GM12878 (cell line): ENCODE measurements at regions not wholly inside any gene's neighbourhood (a gene's known extent, or its start where the extent isn't known, plus 50 kb on each side); places are given as distances from the start of the nearest gene placed in this dataset.

Experiments used
- ATAC-seq: fragments of 200-7000 bp; cut with Tn5 transposase; 3 replicates; pipeline ENCODE4 v1.9.1; 2020; ENCODE audit warnings: mild to moderate bottlenecking, moderate library complexity
- BruUV-seq: library from RNA; stranded (reverse); fragments of 400-500 nt; replicated peaks from 2 replicates; lab custom pipeline; 2021; lab: Mats Ljungman, UMichigan
- CTCF ChIA-PET: fragments of 300-600 bp; sonication (Branson Sonifier 250); formaldehyde crosslinking; extraction: SDS; loops from one replicate; lab custom pipeline; 2021; ENCODE audit warnings: inconsistent platforms; lab: Yijun Ruan, JAX
- POLR2A ChIA-PET: fragments of 350-600 bp; formaldehyde crosslinking; extraction: SDS; loops from one replicate; lab custom pipeline; 2021; ENCODE audit warnings: inconsistent platforms; lab: Charles Lee
- RAD21 ChIA-PET: fragments of 300-600 bp; sonication (Branson Sonifier 250); formaldehyde crosslinking; loops from one replicate; lab custom pipeline; 2023; ENCODE audit warnings: antibody characterized with exemption; ENCODE audit not compliant: unreplicated experiment; lab: Charles Lee
- SMC1A ChIA-PET: fragments of 300-600 bp; sonication (Branson Sonifier 250); formaldehyde crosslinking; loops from one replicate; lab custom pipeline; 2023; ENCODE audit not compliant: unreplicated experiment, uncharacterized antibody; lab: Charles Lee
- DNase-seq: peaks from one replicate; pipeline ENCODE4 v3.0.0-alpha.2; 2011; ENCODE audit warnings: low read depth, low spot score
- FAIRE-seq: peaks from 3 replicates; lab custom pipeline; 2011; peaks lifted over from hg19 to GRCh38; lab: Jason Lieb, UNC
- H2AFZ ChIP-seq: 2 replicates; pipeline ENCODE4 v1.6.0; 2011; ENCODE audit warnings: low read depth, low read length, control low read depth; ENCODE audit not compliant: control insufficient read depth
- H3K27ac ChIP-seq: 2 replicates; pipeline ENCODE4 v1.5.1; 2011; ENCODE audit warnings: control low read depth; ENCODE audit not compliant: control insufficient read depth, insufficient read depth
- H3K27me3 ChIP-seq, 2 experiments: replicated peaks in 1 of 2; 2 replicates each; pipeline versions ENCODE4 v1.6.0 to v1.6.1; 2011; ENCODE audit warnings: low read length in 1 of 2; ENCODE audit not compliant: control insufficient read depth in 2 of 2, insufficient read depth in 2 of 2
- H3K36me3 ChIP-seq, 2 experiments: 2 replicates each; pipeline ENCODE4 v1.5.1; 2011; ENCODE audit warnings: low read length in 1 of 2; ENCODE audit not compliant: control insufficient read depth in 2 of 2, insufficient read depth in 2 of 2
- H3K4me1 ChIP-seq: 2 replicates; pipeline ENCODE4 v1.6.1; 2011; ENCODE audit warnings: mild to moderate bottlenecking, low read length, moderate library complexity, mixed read lengths; ENCODE audit not compliant: control insufficient read depth, insufficient read depth
- H3K4me2 ChIP-seq: 2 replicates; pipeline ENCODE4 v1.6.0; 2011; ENCODE audit warnings: control low read depth; ENCODE audit not compliant: control insufficient read depth, insufficient read depth
- H3K4me3 ChIP-seq: fragments of 200-600 bp; sonication (generic); 2 replicates; pipeline ENCODE4 v1.5.1; 2016
- H3K79me2 ChIP-seq: 2 replicates; pipeline ENCODE4 v1.6.0; 2011; ENCODE audit warnings: low read length; ENCODE audit not compliant: control insufficient read depth, insufficient read depth
- H3K9ac ChIP-seq: 2 replicates; pipeline ENCODE4 v1.8.0; 2011; ENCODE audit warnings: low read length, control low read depth, mixed read lengths; ENCODE audit not compliant: control insufficient read depth, insufficient read depth
- H3K9me3 ChIP-seq: replicated peaks from 3 replicates; pipeline ENCODE4 v1.5.1; 2011; ENCODE audit warnings: mild to moderate bottlenecking, low read length; ENCODE audit not compliant: control insufficient read depth, insufficient read depth
- H4K20me1 ChIP-seq: 2 replicates; pipeline ENCODE4 v1.6.0; 2011; ENCODE audit not compliant: control insufficient read depth, insufficient read depth
- BACH1 ChIP-seq: fragments of 450-650 bp; IDR thresholded peaks from 2 replicates; pipeline ENCODE4 v1.6.1; 2017; ENCODE audit warnings: mild to moderate bottlenecking, borderline replicate concordance
- BRCA1 ChIP-seq: IDR thresholded peaks from 2 replicates; pipeline ENCODE4 v1.6.1; 2011; ENCODE audit warnings: low read depth, low read length, improper control_type of control experiment
- FOXM1 ChIP-seq: IDR thresholded peaks from 2 replicates; pipeline ENCODE4 v1.6.1; 2012; ENCODE audit warnings: low read depth, mild to moderate bottlenecking, inconsistent platforms, low read length, moderate library complexity
- HDGF ChIP-seq: fragments of 450-650 bp; IDR thresholded peaks from 2 replicates; pipeline ENCODE4 v1.6.1; 2016; ENCODE audit warnings: antibody characterized with exemption
- IKZF2 ChIP-seq, 2 experiments: fragments of 450-650 bp; IDR thresholded peaks; 2 replicates each; pipeline ENCODE4 v1.6.1; 2017; ENCODE audit warnings: mild to moderate bottlenecking in 2 of 2, moderate library complexity in 2 of 2
- JUND ChIP-seq: IDR thresholded peaks from 2 replicates; pipeline ENCODE4 v1.6.1; 2012; ENCODE audit warnings: low read depth, mild to moderate bottlenecking, low read length, improper control_type of control experiment, moderate library complexity
- KLF5 ChIP-seq: fragments of 450-650 bp; IDR thresholded peaks from 2 replicates; pipeline ENCODE4 v1.6.1; 2014; ENCODE audit warnings: mild to moderate bottlenecking; ENCODE audit not compliant: partially characterized antibody
- MEF2A ChIP-seq: IDR thresholded peaks from 2 replicates; pipeline ENCODE4 v1.6.1; 2011; ENCODE audit warnings: low read depth, mild to moderate bottlenecking, low read length, moderate library complexity; ENCODE audit not compliant: insufficient read depth
- MEF2B ChIP-seq: fragments of 450-650 bp; IDR thresholded peaks from 2 replicates; pipeline ENCODE4 v1.6.1; 2018; ENCODE audit warnings: mild to moderate bottlenecking, moderate library complexity; ENCODE audit not compliant: partially characterized antibody, poor library complexity, severe bottlenecking
- NBN ChIP-seq: fragments of 450-650 bp; IDR thresholded peaks from 2 replicates; pipeline ENCODE4 v1.6.1; 2016
- NFXL1 ChIP-seq: fragments of 450-650 bp; IDR thresholded peaks from 2 replicates; pipeline ENCODE4 v1.6.1; 2017; ENCODE audit warnings: antibody characterized with exemption, mild to moderate bottlenecking, borderline replicate concordance
- POLR2AphosphoS2 ChIP-seq: IDR thresholded peaks from 2 replicates; pipeline ENCODE4 v1.6.1; 2011; ENCODE audit warnings: low read depth, mild to moderate bottlenecking, low read length, improper control_type of control experiment, moderate library complexity
- RAD21 ChIP-seq: IDR thresholded peaks from 2 replicates; pipeline ENCODE4 v1.6.1; 2011; ENCODE audit warnings: mild to moderate bottlenecking, low read depth, low read length, moderate library complexity; ENCODE audit not compliant: insufficient read depth
- SMARCA5 ChIP-seq: fragments of 450-650 bp; IDR thresholded peaks from 2 replicates; pipeline ENCODE4 v1.6.1; 2017; ENCODE audit warnings: mild to moderate bottlenecking
- WGBS: methylation state at CpG from one replicate; pipeline ENCODE4 v1.1.6; 2016; ENCODE audit warnings: low lambda C conversion rate; ENCODE audit not compliant: insufficient replicate concordance, insufficient coverage; ENCODE audit errors: missing lambda C conversion rate; 5-methylcytosine and 5-hydroxymethylcytosine counted together
- in situ Hi-C: fragments of 300-500 bp; cut with MboI; formaldehyde crosslinking; loops from 9 replicates; pipeline ENCODE4 v1.14.3; 2018; ENCODE audit warnings: mixed read lengths
- intact Hi-C: fragments of 100-400 bp; cut with micrococcal nuclease; formaldehyde crosslinking; loops from one replicate; pipeline ENCODE4 v1.14.2; 2022; ENCODE audit not compliant: unreplicated experiment
- TF ChIP-seq, protein P1 (sequence below): fragments of 450-650 bp; IDR thresholded peaks from 2 replicates; pipeline ENCODE4 v1.6.1; 2017; ENCODE audit warnings: borderline replicate concordance
- TF ChIP-seq, protein P2 (sequence below): IDR thresholded peaks from 2 replicates; pipeline ENCODE4 v1.6.1; 2011; ENCODE audit warnings: borderline replicate concordance, low read depth, mild to moderate bottlenecking, moderate library complexity, mixed read lengths, low read length; ENCODE audit not compliant: insufficient read depth; ENCODE audit errors: extremely low read length
- TF ChIP-seq, protein P3 (sequence below): fragments of 450-650 bp; IDR thresholded peaks from 2 replicates; pipeline ENCODE4 v1.6.1; 2017; ENCODE audit warnings: mild to moderate bottlenecking, low read depth, inconsistent platforms; ENCODE audit not compliant: poor library complexity, severe bottlenecking

DNA sequence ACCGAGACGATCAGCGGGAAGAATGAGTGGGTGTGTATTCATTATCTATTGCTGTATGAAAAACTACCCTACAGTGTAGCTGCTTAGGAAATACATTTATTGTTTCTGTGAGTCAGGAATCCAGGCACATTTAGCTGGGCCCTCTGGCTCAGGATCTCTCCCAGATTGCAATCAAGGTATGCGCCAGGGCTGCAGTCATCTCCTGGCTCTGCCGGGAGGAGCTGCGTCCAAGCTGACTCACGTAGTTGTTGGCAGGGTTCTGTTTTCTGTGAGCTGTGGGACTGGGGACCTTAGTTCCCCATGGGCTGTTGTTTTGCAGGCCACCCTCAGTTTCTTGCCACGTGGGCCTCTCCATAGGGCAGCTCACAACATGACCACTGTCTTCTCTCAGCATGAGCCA is 68.2 kb upstream of the FUCA2 start:
- no peak overlapping the region for H3K4me2 ChIP-seq
- CTCF ChIA-PET = interaction anchor here (1.1 to 1.2 kb wide), 2 partner anchors 67 to 434 kb away, joined by 3 to 6 read pairs; no protein-coding TSS in a partner anchor
- intact Hi-C loops = loop anchor here (5.0 to 10.0 kb wide), 3 partner anchors 263 to 1105 kb away; partner anchors contain the start of gene LTV1

More for the DNA sequence above, 68.2 kb upstream of the FUCA2 start:
- BruUV-seq = no TSS peak
- Histone ChIP-seq H3K27me3 (no peaks in the 10 kb centered on the region; a peak in 1 of 4 replicates), H3K4me1 (no peaks in the 10 kb centered on the region), H3K79me2 (no peaks in the 10 kb centered on the region), H3K9me3 (no peaks in the 10 kb centered on the region), H4K20me1 (no peaks in the 10 kb centered on the region), H2AFZ (no peak overlapping the region), H3K9ac (no peak overlapping the region), H3K27ac (no peak overlapping the region), H3K36me3 (no peaks in the 10 kb centered on the region), H3K4me3 (no peak overlapping the region)
- SMC1A ChIA-PET = no interaction called here
- RAD21 ChIA-PET = no interaction called here
- DNase-seq (no peak), ATAC-seq (no peak), FAIRE-seq (no peak)
- 82% methylated on average over 8 of the region's 8 CpGs for whole genome bisulfite sequencing
- TF ChIP-seq, protein P1, sequence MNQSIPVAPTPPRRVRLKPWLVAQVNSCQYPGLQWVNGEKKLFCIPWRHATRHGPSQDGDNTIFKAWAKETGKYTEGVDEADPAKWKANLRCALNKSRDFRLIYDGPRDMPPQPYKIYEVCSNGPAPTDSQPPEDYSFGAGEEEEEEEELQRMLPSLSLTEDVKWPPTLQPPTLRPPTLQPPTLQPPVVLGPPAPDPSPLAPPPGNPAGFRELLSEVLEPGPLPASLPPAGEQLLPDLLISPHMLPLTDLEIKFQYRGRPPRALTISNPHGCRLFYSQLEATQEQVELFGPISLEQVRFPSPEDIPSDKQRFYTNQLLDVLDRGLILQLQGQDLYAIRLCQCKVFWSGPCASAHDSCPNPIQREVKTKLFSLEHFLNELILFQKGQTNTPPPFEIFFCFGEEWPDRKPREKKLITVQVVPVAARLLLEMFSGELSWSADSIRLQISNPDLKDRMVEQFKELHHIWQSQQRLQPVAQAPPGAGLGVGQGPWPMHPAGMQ = no peak
- TF ChIP-seq, protein P2, sequence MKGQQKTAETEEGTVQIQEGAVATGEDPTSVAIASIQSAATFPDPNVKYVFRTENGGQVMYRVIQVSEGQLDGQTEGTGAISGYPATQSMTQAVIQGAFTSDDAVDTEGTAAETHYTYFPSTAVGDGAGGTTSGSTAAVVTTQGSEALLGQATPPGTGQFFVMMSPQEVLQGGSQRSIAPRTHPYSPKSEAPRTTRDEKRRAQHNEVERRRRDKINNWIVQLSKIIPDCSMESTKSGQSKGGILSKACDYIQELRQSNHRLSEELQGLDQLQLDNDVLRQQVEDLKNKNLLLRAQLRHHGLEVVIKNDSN = no peak
- TF ChIP-seq RAD21 = no peak
- TF ChIP-seq HDGF = no peak
- TF ChIP-seq SMARCA5 = no peak
- no peak for TF ChIP-seq MEF2A
- no peak for TF ChIP-seq BACH1
- no peak for TF ChIP-seq JUND
- no peak for TF ChIP-seq BRCA1
- no peak for TF ChIP-seq NBN
- no peak for TF ChIP-seq NFXL1
- no peak for TF ChIP-seq POLR2AphosphoS2
- no peak for TF ChIP-seq IKZF2 (IDR thresholded peaks at IDR 0.05)
- no peak for TF ChIP-seq FOXM1
- TF ChIP-seq, protein P3, sequence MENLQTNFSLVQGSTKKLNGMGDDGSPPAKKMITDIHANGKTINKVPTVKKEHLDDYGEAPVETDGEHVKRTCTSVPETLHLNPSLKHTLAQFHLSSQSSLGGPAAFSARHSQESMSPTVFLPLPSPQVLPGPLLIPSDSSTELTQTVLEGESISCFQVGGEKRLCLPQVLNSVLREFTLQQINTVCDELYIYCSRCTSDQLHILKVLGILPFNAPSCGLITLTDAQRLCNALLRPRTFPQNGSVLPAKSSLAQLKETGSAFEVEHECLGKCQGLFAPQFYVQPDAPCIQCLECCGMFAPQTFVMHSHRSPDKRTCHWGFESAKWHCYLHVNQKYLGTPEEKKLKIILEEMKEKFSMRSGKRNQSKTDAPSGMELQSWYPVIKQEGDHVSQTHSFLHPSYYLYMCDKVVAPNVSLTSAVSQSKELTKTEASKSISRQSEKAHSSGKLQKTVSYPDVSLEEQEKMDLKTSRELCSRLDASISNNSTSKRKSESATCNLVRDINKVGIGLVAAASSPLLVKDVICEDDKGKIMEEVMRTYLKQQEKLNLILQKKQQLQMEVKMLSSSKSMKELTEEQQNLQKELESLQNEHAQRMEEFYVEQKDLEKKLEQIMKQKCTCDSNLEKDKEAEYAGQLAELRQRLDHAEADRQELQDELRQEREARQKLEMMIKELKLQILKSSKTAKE = no peak
- TF ChIP-seq MEF2B = no peak
- no peak for TF ChIP-seq KLF5
- POLR2A ChIA-PET = no interaction called here
- in situ Hi-C loops = loop anchor here (5.0 kb wide), 2 partner anchors 433 to 638 kb away; no protein-coding TSS in a partner anchor
